ENCODE measurements at regions not wholly inside any gene's neighbourhood (a gene's known extent, or its start where the extent isn't known, plus 50 kb on each side); places are given as distances from the start of the nearest gene placed in this dataset.
"Not testable (repeated sequence)": the region's sequence is repeated elsewhere in the genome, so short reads cannot be mapped to it uniquely, and the experiment has no call there.

DNA sequence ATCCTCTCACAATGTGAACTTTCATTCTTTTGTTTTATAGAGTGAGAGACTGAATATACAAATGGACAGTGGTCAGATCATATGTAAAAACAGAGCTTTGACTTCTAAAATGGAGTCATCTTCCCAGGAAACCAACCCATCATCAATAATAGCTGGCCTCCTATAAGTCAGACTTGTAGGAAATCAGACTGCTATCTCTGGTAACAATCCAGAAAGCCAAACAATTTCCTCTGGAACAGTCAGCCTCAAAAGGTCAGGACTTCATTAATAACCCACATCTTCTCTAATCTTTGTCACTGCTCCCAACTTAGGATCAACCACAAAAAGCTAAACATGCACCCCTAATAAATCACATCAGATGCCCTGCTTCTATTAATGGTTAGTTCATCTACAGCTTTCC lies 227.9 kb upstream of the G2E3 start:
- ATAC-seq (no peak), DNase-seq (no peak)
- intact Hi-C loops (cut with DNase I), result no loop called here

DNA sequence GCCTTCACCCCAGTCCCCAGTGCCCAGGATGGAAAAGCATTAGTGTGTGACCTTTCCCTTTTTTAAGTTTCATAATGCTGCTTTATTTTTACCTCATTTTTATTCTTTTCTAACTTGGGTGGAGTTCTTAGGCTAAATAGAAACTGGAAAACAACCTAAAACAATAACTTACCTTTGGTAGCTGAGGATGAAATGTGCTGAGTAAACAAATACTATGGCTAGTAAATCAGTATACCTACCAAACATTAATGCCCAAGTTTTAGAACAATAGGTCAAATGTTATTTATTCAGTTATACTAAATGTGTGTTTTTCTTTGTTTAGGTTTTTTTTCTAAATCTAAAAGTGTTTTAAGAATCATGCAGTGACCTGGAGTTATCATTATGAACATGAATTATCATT lies 226.6 kb upstream of the G2E3 start:
- DNase-seq (no peak), ATAC-seq (no peak)
- intact Hi-C loops (cut with DNase I), result no loop called here

DNA sequence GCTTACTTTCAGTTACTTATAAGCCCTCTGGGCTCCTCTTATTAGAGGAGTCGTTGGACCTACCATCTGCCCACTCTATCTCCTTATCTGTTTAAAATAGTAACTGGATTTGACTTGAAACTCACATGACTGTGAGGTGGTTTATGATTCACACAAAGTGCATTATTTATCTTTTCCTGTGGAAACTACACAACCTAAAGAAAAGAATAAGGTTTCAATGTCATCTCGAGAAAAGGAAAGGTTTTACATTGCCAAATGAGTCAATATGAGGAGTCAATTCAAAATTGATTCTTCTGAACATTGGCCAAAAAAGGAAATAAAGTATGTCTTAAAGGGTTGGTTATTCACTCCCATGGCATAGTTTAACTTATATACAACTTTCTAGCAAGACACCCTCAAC lies 225.0 kb upstream of the G2E3 start:
- intact Hi-C loops (cut with DNase I), result no loop called here
- no peak for ATAC-seq

DNA sequence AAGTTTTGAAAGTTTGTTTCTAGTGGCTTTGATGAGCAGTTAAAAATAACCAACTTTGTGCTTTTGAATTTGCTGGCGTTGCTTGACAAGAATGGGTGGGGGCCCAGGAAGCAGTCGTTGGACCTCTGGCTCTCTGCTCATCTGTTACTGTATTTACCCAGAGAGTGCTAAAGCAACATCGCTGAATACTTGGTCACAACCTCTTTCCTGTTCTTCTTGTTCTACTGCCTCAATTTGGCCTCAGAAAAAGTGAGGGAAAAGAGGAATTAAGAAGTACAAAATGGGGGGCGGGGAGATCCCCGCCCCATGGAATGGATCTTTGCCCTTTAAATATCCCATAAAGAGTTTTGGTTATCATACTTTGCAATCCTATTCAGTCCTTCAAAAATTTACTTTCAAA lies 221.5 kb upstream of the G2E3 start:
- no peak for ATAC-seq
- DNase-seq, result no peak
- intact Hi-C loops (cut with DNase I), result no loop called here

More for the DNA sequence above, 225.0 kb upstream of the G2E3 start:
- no peak for DNase-seq

DNA sequence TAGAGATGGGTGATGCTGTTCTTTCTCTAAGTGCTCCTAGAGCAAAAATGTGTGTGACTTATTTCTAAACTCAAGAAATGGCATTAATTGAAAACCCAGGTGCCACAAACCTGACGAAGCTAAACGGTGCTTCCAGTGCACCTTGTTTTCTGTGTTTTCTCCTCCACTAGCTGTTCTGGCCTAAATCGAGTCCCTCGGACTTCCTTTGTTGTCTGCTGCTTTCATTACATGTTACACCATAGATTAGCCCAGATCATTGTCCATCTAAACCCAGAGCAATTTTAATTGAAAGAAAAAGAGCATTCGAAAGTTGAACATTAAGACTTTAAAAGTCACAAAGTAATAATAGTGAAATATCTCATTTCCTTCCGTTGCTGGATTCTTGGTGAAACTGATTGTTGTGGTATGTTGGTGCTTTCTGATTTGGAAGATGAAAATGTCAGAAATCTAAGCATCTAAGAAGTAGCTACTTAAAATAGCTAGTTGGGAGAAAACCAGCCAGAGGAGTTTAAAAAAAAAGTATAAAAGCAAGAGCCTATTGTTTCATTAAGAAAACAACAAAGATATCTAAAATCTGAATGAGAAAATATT lies 219.6 kb upstream of the G2E3 start:
- DNase-seq, result no peak
- intact Hi-C loops (cut with DNase I), result no loop called here
- ATAC-seq, result no peak

DNA sequence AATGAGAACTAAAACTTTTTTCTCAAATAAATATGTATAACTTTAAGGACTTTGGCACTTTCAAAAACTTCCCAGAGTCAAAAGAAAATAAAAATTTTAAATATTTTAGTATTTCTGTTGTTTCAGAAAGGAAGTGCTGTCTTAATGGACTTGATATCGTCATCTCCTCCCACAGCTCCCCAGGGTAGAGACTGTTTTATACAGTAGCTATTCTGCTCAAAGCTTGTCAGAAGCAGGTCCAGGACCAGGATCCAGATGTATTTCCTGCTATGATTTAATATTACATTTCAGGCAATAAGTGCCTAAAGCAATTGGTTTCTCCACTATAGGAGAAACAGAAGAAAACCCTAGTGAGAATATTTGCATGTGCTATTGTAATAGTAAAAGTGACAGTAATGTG lies 218.5 kb upstream of the G2E3 start:
- DNase-seq, result no peak
- ATAC-seq, result no peak
- intact Hi-C loops (cut with DNase I), result no loop called here

DNA sequence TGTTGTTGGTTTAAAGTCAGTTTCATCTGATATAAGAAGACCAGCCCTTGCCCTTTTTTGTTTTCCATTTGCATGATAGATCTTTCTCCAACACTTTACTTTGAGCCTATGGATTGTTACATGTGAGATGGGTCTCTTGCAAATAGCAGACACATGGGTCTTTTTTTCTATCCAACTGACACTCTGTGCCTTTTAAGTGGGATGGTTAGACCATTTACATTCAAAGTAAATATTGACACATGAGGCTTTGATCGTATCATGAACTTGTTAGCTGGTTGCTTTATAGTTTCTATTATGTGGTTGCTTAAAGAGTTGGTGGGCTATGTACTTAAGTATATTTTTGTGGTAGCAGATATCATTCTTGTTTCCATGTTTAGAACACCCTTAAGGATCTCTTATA lies 213.4 kb upstream of the G2E3 start:
- intact Hi-C loops (cut with DNase I), result no loop called here
- no peak for DNase-seq
- no peak for ATAC-seq

DNA sequence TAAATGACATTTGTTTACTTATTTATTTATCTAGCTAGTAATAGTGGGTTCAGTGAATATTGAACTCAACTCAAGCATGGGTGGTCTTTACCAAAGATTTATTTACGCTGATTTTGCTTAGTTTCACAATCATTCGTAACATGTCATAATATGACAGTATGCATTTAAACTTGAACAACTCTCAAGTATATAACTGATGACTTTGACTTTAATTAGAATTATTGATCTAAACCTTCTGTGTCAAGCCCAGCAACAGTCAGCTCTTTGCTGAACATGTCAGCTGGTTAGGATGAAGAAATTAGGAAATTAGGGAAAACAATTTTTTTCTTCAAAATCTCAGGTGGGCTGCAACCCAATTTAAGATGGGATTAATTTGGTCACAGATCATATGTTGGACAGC lies 210.5 kb upstream of the G2E3 start:
- no peak for DNase-seq
- intact Hi-C loops (cut with DNase I), result no loop called here
- no peak for ATAC-seq

DNA sequence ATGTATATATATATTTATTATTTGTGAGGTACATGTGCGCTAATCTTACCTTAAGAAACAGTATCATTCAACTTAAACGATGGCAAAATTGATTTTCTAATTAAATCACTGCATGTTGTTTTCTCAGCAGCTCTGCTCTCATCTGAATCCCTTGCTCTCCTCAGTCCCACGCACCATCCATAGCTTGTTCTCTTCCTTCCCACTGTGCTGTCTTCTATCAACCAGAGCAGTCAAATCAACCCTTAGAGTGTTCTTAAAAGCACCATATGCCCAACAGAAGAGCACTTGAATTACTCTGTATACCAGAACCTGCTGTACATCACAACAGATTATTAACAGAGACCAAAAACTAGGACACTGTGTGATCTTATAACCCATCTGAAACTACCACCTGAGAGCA lies 209.4 kb upstream of the G2E3 start:
- intact Hi-C loops (cut with DNase I), result no loop called here
- no peak for DNase-seq
- no peak for ATAC-seq

DNA sequence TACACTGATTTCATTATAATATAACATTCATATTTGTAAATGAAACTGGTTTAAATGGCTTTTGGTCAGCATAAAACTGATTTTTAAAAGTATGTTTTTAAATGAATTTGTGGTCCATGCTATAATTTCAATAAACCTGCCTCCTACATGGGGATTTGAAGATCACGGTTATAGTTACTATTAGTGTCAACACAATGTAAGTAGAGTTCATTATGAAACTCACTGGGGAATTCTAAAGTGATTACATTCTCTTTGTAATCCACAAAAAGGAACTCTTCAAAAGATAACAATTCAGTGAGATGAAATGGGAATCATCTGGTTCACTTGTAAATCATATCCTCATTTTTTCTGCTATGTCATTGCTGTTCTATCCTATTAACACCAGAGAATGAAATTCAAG lies 204.5 kb upstream of the G2E3 start:
- ATAC-seq, result no peak
- no peak for DNase-seq
- intact Hi-C loops (cut with DNase I), result no loop called here

DNA sequence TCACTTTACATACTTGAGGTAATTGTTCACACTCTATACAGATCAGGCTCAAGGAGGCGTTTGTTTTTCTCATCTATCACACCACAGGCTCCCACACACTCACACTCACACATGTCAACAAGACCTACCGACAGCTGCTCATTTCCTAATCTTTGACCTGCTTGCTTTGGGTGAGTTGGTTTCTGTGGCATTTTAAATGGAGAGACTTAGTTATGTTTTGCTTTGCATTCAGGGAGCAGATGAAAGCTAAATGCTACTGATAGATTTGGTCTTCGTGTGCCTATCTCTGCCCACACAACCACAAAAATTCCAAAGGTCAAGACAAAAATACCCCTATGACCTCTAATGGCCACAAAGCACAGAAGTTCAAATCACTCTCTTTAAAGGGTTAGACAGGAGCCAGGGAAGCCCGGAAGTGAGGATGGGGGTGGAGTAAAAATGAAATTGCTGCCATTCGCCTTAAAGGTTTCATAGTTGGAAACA lies 203.5 kb upstream of the G2E3 start:
- DNase-seq, result no peak
- intact Hi-C loops (cut with DNase I), result no loop called here
- no peak for ATAC-seq

DNA sequence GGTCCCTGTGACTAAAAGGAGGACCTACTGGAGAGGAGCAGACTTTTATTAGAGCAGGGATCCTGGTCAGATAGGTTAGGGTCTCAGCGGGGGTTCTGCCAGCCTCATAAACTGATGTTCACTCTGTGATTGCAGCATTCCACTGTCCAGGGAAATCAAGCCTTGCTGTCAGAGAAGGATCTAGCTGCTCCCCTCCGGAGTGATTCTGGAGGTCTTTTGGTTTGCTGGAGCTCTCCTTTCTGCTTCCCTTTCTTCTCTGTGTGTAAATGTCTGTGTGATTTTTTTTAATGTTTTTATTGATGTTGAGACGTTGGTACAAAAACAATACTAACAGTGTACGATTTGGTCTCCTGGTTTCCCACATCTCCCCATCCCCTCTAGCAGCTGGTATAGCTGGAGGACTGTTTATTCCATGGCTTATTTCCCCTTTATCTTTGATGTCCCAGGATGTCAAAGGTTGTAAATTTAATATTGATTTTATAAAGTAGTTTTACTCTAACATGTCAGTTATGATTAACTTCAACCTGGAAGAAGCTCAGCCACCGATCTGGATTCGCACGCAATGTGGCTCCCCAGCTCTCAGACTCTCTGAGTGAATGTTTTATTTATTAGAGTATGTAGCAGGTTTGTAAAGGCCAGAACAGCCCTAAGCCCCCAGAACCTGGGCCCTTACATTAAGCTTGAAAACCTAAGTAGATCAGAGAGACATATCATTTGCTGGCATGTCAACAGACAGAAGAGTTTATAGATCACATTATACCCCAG lies 202.3 kb upstream of the G2E3 start:
- intact Hi-C loops (cut with DNase I), result no loop called here

DNA sequence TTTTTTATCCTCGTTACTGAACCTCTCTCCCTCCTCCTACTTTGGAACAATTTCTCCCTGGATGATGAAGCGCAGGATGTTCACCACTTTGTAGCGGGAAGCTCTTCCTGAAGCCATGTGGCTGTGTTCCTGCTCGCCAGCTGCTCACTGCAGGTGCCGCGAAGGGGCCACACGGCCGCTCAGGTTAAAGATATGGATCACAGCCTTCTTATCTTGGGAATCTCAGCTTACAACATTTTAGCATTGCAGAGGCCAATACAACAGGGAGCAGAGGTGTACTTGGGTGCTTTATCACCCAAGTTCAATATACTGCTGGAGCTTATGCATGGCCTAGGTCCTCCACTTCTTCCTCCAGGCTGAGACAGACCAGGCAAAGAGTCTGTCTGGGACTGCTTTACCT lies 201.2 kb upstream of the G2E3 start:
- intact Hi-C loops (cut with DNase I), result no loop called here
- no peak for ATAC-seq
- no peak for DNase-seq

More for the DNA sequence above, 202.3 kb upstream of the G2E3 start:
- ATAC-seq (no peak), DNase-seq (no peak)

DNA sequence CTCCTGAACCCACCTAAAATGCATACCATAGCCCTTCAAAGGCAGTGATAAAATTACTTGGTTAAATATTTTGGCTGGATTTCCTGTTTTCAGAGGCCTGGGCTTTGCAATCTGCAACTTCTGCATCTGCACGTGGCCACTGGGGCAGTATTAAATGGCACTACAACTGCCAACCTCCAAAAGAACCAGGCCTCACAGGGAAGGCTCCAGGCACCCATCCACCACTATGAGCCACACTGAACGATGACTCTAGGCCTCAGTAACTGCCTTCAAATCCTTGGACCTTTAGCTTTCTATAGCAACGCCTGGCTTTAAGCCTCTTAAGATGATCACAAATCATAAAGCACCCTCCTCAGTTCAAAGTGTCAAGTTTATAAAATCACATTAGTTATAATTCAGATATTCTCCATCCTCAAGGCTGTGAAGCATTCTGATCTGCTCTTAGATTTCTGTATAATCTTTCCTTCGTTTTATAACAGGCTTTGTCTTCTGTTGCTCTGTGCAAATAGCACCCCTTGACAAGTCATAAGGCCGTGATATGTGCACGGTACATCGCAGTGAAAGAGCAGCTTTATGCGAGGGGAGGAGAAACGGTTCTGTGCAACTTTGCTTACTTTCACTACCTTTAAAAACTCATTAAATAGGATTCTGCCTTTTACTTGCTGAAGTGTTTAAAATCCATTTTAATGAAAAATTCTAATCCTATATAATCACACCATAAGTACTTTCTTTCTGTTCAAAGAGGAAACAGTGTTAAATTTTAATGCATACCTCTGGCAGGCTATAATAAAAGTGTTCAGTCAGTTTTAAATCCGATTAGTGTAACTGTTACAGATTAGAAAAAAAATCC lies 196.4 kb upstream of the G2E3 start:
- DNase-seq, result no peak
- intact Hi-C loops (cut with DNase I), result no loop called here
- ATAC-seq, result no peak

DNA sequence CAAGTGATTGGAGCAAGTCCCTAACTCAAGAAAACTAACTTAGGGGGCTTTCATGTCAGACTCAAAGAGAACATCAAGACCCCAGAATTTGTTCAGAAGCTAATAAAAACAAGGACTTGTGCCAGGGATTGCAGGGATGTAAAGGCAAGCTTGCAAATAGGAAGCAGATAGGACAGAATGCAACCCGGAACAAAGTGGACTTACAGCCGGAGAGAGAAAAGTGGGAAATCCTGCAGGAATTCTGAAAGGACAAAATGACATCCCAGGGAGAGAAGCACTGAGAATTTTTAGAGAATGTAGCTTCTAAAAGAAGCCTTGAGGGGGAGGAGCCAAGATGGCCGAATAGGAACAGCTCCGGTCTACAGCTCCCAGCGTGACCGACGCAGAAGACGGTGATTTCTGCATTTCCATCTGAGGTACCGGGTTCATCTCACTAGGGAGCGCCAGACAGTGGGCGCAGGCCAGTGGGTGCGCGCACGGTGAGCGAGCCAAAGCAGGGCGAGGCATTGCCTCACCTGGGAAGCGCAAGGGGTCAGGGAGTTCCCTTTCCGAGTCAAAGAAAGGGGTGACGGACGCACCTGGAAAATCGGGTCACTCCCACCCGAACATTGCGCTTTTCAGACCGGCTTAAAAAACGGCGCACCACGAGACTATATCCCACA lies 195.6 kb upstream of the G2E3 start:
- ATAC-seq; intact Hi-C loops (cut with DNase I); DNase-seq: not testable (repeated sequence)

DNA sequence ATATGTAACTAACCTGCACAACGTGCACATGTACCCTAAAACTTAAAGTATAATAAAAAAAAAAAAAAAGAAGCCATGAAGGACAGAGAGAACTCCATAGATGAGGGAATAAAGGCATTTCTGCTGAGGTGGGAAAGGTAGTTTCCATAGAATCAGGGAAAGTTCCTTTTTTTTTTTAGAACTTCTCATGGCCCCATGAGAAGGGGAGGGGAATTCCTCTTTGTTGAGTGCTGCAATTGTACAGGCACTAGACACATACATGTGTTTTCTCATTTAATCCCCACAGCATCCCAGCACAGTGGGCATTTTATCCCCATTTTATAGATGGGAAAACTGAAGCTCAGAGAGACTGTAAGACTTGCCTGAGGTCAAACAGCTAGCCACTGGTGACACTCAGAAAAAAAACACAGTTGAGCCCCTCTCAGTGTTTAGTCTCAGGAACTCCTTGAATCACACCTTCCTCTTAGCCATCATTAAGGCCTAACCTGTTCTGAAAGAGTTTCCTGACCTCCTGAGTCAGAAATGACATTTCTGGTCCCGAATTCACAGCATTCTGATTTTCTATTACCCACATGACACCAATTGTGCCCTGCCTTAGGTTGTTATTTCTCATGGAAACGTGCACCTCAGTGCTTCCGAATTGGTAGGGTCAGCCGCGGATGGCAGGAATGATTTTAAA lies 189.3 kb upstream of the G2E3 start:
- ATAC-seq, result no peak
- no peak for DNase-seq
- intact Hi-C loops (cut with DNase I), result loop anchor here in 1 of 2 donors (10.0 kb wide), 1 partner anchor 155 kb away; no protein-coding TSS in a partner anchor

DNA sequence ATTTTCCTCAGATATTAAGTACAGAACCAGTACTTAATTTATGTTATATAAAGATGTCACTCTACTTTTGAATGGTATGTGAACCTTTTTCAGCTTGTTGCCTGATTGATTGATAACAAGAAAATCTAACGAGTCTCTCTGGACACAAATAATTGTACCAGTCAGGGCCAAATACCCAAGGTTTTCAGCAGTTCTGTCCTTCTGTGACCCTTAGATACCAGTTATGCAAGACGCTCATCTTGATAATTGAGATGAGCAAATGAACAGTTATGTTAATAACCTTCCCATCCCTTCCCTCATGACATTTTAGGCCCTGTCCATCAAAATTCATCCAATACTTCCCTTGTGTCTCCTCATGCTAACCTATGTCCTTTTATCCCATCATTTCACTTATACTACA lies 185.9 kb upstream of the G2E3 start:
- DNase-seq (no peak), ATAC-seq (no peak)
- intact Hi-C loops (cut with DNase I), result loop anchor here in 1 of 2 donors (10.0 kb wide), 1 partner anchor 152 kb away; no protein-coding TSS in a partner anchor

DNA sequence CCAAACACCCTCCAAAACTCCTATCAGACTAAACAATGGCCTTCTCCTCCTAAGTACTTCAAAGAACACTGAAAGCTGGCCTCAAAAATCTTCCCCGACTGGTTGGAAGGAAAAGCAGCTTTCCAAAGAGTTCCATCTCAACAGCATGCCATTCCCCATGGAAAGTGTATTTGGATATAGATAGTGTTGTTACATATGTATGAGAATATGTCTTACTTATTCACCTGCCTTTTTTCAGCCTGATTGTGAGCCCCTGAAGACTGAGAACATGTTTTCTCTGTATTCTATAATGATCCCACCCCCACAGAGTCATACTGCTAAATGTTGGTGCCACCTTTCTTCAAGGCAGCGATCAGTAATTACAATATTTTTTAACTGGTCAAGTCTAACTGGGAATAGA lies 185.4 kb upstream of the G2E3 start:
- ATAC-seq, result no peak
- intact Hi-C loops (cut with DNase I), result loop anchor here in 1 of 2 donors (10.0 kb wide), 1 partner anchor 151 kb away; no protein-coding TSS in a partner anchor
- no peak for DNase-seq
